HG03457 (cell line): ENCODE measurements at regions not wholly inside any gene's neighbourhood (a gene's known extent, or its start where the extent isn't known, plus 50 kb on each side); places are given as distances from the start of the nearest gene placed in this dataset.

Source experiments
- ATAC-seq: cut with Tn5 transposase; IDR thresholded peaks from one replicate; pipeline ENCODE4 v1.9.1; 2021; ENCODE audit warnings: moderate number of reproducible peaks; ENCODE audit not compliant: unreplicated experiment

GRCh38 chr14:38777401-38777800, 325.6 kb downstream of the SEC23A start:
- no peak for ATAC-seq

- ATAC-seq: no peak
Measured at GRCh38 chr14:38775986-38776385, 327.0 kb downstream of the SEC23A start.

GRCh38 chr14:38774162-38774561, 328.9 kb downstream of the SEC23A start:
- no peak for ATAC-seq

- ATAC-seq: no peak
Measured at GRCh38 chr14:38770251-38770650, 332.8 kb downstream of the SEC23A start.

GRCh38 chr14:38762845-38763244, 340.2 kb downstream of the SEC23A start:
- no peak for ATAC-seq

- ATAC-seq: no peak
Measured at GRCh38 chr14:38762426-38762825, 340.6 kb downstream of the SEC23A start.

- no peak for ATAC-seq
Measured at GRCh38 chr14:38761033-38761432, 342.0 kb downstream of the SEC23A start.

GRCh38 chr14:38758661-38759060, 344.4 kb downstream of the SEC23A start:
- no peak for ATAC-seq

GRCh38 chr14:38755036-38755435, 348.0 kb downstream of the SEC23A start:
- ATAC-seq: no peak

GRCh38 chr14:38752750-38753149, 350.3 kb downstream of the SEC23A start:
- no peak for ATAC-seq

- ATAC-seq: no peak
Measured at GRCh38 chr14:38752341-38752740, 350.7 kb downstream of the SEC23A start.

- ATAC-seq: no peak
Measured at GRCh38 chr14:38751459-38751858, 351.6 kb downstream of the SEC23A start.

- ATAC-seq: no peak
Measured at GRCh38 chr14:38749936-38750335, 353.1 kb downstream of the SEC23A start.

GRCh38 chr14:38745861-38746260, 357.2 kb downstream of the SEC23A start:
- no peak for ATAC-seq

- no peak for ATAC-seq
Measured at GRCh38 chr14:38743966-38744584, 359.0 kb downstream of the SEC23A start.

- ATAC-seq: no peak
Measured at GRCh38 chr14:38737686-38738407, 365.2 kb downstream of the SEC23A start.

GRCh38 chr14:38735005-38735404, 368.0 kb downstream of the SEC23A start:
- no peak for ATAC-seq

- no peak for ATAC-seq
Measured at GRCh38 chr14:38731962-38732361, 371.1 kb downstream of the SEC23A start.

GRCh38 chr14:38730420-38730819, 372.6 kb downstream of the SEC23A start:
- no peak for ATAC-seq

- no peak for ATAC-seq
Measured at GRCh38 chr14:38727731-38728130, 375.3 kb downstream of the SEC23A start.

- ATAC-seq: no peak
Measured at GRCh38 chr14:38724621-38725020, 378.4 kb downstream of the SEC23A start.

GRCh38 chr14:38723959-38724358, 379.1 kb downstream of the SEC23A start:
- ATAC-seq: no peak

- ATAC-seq: no peak
Measured at GRCh38 chr14:38723277-38723676, 379.8 kb downstream of the SEC23A start.
